ENCODE measurements at regions not wholly inside any gene's neighbourhood (a gene's known extent, or its start where the extent isn't known, plus 50 kb on each side); places are given as distances from the start of the nearest gene placed in this dataset.

DNA sequence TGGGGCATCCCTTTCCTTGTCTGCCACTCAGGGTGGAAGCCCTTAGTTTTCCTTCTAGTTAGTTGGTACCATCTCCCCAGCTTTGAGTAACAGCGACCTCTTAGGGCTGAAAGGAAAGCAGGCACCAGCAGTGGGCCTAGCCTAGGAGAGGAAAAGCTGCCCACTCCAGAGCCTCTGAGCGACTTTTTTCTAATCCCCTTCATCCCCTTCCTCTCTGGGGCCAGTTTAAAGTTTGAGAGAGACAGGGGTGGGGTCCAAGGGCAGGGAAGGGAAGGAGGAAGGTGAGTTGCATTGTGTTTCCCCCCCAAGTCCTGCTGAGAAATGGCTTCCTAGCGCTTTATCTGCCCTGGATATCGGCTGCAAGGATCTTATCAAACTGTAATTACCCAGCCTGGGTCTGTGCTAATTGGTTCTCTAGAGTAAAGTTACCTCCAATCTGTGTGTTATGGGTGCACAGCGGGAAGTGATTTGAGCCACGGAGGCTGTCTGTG, 573.9 kb upstream of the CADM1 start:
- DNase-seq (ENCODE audit: low read depth), result no peak

DNA sequence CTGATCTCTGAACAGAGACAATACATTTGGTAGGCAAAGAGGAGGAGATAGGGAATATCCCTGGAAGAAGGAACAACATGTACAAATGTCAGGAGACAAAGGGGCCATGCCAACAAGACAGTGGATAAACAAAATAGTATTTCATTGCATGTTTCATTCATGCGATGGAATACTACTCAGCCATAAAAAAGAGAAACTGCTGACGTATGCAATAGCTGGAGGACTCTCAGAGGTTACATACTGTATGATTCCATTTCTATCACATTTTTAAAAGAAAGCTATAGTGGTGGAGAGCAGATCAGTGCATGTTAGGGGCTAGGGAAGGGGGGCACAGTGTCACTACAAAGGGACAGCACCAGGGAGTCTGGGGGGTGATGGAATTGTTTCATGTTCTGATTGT, 572.9 kb upstream of the CADM1 start:
- DNase-seq (ENCODE audit: low read depth), result no peak

DNA sequence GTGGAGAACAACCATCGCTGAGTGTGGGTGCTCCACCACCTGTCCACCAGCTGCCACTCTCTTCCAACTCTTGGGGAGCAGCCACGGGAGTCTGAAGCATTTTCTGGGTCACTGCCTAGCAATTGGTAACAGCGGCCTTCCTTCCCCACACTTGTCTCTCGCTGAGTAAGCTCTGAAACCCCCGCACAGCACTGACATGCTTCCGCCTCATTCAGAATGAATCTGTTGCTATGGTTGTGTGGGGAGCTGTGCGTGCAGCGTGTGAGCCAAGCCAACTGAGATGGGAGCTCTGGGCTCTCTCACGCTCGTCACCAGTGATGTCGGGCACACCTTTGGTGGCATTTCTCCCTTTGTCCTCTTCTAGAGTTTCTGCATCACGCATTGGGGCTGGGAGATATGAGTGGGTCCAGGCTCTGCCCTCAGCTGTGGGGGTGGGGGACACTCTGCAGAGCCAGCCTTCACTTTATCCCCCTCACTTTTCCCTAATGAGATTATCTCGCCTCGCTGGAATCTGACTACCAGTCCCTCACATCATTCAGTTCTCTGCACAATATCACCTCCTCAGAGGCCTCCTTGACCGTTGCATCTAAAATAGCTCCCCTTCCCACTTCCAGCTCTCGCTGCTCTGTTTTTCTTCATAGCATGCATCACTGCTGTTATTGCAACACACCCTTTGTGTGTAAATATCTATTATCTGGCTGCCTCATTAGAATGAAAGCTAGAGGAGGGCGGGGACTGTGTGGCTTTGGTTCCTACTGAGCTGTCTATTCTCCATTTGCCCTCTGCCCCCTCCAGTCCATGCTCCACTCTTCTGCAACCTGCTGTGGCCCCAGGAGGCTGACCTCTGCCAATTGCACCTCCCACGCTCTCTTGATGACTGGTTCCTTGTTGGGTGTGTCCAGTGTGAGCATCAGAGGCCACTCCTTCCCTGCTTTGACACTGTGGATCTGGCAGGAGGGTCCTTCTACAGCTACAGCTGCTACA, 569.9 kb upstream of the CADM1 start:
- DNase-seq (ENCODE audit: low read depth), result no peak

DNA sequence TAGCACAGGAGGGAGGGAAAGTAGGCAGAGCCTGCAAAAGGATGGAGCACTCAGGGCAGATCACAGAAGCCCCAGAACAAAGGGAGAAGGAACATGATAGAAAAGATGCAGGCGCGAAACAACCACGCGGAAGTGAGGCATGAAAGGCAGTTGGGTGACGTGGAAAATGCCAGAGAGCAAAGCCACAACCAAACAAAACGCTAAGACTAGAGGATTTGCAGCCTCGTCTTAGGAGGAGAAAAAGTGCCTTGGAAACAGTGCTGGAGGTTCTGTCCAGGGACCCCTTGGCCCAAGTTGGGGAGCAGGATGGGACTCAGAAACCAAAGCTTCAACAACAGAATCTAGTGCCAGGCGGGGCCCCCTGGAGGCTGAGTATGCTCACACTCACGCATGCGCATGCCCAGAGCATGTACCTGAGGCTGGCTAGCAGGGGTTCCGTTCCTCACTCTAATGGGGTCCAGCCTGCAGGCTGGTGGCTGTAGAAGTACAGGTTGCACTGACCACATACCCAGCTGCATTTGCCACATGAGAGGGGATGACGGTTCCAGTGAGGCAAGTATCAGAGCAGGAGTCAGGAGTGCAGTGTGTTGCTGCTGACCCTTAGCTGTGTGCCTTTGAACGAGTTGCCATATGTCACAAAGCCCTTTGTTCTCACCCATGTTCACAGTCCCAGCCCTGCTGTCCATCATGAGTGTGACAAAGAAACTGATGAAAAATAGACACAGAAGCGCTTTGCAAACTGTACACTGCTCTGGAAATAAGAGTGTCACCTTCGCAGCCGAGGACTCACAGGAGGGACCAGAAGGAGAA, 568.6 kb upstream of the CADM1 start:
- no peak for DNase-seq (ENCODE audit: low read depth)

DNA sequence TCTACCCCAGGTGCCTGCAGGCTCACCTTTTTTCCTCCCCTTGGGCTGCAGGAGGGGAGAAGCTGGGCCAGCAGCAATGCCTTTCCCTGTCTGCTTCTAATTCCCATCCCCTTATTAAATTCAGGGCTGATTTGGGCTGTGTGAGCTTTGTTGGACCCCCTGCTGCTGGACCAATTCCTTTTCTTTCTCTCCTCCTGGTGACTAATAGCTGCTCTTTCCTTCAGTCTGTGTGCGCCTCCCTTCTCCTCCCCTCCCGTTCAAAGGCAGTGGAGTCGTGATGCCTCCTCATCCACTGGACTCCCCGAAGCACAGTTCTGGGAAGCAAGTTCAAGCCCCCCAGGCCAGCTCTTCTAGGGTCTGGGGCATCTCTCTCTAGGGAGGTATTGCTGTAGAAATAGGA, 567.9 kb upstream of the CADM1 start:
- DNase-seq (ENCODE audit: low read depth), result no peak

DNA sequence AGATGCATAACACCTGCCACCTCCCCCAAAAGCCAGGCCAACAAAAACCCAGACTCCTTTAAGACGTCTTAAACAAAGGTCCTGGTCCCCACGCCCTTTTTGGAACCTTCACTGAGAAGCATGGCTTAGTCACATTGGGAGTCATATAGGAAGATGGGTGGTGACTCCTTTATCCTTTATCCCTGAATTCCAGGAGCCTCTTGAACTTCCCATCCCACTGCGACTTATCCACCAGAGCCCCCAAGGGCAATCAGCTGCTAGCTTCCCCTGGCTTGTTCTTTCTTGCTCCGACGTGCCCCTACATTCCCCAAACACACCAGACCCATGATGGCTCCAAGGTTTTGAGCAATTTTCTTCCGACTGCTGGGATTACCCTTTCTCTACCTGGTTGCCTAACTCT, 567.0 kb upstream of the CADM1 start:
- no peak for DNase-seq (ENCODE audit: low read depth)

DNA sequence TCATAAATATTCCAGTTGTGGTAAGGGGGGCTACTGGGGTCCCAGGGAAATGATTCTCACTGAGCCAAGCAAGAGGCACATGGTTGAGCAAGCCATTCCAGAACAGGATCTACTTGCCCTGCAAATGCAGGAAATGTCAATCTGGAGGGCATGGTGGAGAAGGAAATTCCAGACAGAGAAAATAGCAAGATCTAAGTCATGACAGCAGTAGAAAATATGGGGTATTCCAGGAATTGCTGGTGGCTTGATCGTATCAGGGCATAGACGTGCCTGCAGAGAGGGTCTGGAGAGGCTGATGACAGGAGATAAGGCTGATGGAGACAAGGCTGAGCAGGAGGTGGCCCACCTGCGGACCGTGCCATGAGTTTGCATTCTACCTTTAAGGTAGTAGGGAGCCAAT, 566.3 kb upstream of the CADM1 start:
- no peak for DNase-seq (ENCODE audit: low read depth)

DNA sequence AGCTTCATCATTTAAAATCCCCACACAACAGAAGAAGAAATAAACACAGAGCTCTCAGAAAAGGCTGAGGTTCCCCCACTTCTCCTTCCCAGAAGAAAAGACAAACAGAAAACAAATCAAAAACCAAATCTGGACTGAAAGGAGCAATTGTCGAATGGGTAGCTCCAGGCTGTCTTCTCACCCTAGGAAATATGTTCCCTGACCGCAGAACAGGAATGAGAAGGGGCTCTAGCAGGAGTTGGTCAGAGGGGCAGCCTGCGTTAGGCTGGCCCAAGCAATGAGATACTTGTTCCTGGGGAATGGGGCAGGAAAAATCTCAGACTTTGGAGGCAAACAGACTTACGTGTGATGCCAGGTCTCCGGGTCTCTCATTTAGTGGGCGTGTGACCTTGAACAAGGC, 562.6 kb upstream of the CADM1 start:
- DNase-seq (ENCODE audit: low read depth), result no peak

DNA sequence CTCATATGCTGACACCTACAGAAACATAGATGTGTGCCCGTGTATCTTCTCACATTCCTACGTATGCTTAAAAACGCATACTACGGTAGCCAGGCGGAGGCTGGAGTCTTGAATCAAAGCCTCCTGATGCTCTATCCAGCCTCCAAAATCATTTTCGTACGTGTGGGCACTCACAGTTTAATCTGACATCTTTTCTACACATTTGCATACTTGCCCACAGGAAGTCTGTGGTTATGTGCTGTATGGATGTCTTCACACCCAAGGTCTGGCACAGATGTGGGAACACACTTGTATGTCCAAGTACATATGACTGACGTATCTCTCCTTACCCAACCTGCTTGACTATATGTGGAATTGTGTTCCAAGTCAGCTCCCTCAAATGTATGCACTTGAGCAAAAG, 561.8 kb upstream of the CADM1 start:
- DNase-seq (ENCODE audit: low read depth), result no peak

DNA sequence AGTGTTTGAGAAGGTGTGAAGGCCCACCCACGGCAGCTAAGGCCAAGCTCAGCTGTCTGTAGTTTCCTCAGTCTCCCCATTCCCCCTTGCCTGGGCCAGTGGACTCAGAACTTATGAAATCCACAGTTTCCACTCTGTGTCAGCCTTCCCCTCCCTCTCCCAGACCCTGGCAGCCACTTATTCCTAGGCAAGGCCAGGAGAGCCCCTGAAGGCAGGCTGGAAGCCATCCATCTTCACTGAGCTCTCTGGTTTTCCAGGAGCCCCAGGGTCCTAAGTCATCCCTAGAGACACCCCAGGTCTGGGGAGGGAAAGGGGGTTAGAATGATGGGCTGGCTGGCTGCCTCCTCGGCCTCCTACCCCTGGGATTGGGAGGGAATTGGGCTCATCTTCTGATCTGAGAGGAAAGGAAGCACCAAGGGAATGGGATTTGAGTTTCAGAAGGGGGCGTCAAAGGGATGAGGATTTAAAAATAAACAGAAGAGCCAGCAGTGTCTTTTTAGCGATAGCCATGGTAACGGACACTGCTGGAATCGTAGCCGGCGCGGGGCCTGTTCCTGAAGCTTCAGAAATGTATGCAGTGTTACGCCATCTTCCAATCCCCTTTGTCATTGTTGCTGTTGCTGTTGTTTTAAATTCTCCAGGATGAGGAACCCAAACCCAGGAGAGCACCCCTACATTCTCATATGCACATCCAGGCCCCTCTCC, 561.1 kb upstream of the CADM1 start:
- no peak for DNase-seq (ENCODE audit: low read depth)

DNA sequence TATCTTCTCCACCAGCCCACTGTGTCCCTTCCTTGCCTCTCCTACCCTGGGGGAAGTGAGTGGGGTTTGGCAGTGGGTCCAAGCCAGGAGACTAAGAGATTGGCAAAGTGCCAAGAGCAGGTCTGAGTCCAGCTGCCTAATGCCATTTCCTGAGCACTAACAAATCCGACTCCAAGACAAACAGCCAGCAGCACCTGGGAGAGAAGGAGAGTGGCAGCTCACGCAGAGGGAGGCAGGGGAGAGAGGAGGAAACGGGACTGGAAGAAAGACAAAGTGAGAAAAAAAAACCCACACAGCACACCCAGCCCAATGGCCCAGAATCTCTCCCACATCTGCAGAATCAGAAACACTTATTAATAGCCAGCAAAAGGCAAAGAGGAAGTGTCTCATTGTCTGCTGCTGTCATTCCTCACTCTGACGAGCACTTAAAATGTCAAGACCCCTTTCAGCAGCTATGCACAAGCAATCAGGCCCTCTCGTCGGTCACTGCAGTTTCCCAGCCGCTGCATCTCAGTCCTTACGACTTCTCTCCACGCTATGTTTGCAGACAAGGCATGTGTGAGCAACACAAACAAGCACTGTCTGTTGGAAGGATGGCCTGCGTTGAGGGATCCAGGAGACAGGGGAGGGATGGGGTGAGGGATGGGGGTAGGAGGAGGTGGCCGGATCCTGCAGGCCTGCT, 558.4 kb upstream of the CADM1 start:
- no peak for DNase-seq (ENCODE audit: low read depth)

DNA sequence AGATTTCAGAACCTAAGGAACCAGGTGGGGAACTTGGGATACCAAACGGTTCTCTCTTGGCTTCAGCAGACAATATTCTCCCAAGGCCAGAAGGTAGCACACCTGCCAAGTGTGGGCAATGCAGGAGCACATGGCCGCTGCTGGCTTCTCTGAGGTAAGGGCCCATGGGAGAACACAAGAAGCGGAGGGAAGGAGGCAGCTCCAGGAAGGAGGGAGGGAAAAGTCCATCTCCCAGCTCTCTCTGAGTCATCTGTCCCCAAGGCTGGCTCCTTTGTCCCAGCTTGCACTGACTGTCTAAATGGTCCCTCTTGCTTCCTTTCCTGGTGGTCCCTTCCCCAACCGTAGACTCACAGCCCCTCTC, 557.9 kb upstream of the CADM1 start:
- no peak for DNase-seq (ENCODE audit: low read depth)

DNA sequence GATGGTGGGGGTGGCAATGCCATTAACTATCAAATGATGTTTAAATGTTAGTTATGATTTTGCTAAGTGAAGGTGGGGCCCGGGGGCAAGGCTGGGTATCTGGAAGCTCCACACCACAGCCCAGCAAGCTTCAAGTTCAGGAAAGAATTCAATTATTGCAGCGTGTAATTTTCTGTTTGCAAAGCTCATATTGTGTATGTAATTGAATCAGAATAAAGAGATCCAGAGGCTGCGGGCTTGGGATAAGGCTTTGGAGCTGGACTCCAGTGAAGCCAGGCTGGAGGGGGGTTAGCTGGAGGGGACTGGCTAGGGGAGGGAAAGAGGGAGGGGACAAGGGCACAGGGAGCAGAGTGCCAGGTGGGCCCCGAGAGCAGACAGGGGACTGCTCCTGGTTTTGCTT, 557.1 kb upstream of the CADM1 start:
- no peak for DNase-seq (ENCODE audit: low read depth)

DNA sequence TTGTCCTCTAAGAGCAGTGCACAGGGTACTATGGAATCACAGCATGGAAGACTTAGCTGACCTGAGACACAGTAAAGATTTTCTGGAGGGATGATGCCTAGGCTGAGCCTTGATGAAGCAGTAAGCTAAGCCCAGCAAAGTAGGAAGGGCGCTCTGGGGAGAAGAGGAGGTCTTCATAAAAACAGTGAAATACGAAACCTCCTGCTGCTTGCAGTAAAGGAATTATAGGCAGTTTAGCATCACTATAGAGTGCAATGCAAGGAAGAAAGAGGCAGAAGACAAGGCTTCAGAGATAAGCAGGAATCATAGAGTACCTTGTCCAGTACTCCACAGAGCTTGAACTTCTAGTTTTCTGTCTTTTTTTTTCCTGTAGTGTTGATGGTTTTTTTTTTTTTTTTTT, 555.7 kb upstream of the CADM1 start:
- no peak for DNase-seq (ENCODE audit: low read depth)

DNA sequence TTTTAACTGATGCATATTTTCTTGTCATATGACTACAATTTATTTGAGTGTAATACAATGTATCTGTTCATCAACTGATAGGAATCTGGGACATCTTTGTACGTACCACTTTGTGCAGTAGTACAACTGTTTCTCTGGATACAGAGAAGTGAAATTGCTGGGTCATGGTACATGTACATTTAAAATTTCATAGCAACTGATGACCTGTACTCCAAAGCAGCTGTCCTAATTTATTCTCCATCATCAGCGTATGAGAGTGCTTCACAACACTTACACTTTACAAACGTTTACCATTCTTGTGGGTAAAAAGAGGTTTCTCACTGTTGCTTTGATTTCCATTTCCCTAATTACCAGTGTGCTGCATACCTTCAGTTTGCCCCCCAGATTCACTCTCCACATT, 552.8 kb upstream of the CADM1 start:
- DNase-seq (ENCODE audit: low read depth), result no peak

DNA sequence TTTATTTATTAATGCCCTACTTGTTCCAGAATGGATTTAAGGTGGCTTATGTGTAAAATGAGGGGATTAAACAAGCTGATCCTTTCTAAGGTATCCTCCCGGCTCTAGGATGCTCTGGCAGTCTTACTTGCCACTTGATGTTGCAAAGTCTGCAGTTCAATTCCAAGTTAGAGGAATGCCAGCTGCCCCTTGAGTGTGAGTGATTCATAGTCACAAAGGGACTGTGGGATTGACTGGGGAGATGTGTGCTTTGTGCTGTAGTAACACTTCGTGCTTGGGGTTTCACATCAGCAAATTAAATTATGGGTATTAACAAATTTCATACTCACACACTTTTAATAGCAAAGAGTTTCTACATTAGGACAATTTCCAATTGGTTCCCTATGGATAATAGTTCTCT, 550.8 kb upstream of the CADM1 start:
- no peak for DNase-seq (ENCODE audit: low read depth)

DNA sequence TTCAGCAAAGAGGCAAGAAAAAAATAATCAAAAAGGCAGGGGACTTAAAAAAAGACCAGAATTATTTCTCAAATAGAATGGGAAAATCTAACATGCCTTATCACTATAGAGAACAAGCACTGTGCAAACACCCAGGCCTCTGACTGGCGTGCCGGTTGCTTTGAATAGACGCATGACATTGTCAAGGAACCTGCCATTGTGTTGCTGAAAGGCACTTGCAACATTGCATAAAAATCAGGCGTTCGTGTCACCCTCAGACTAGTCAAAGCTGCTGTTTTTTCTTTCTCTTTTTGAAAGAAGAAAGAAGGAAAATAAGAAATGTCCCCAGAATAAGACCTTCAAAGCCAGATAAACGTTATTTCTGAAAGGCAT, 549.3 kb upstream of the CADM1 start:
- DNase-seq (ENCODE audit: low read depth), result no peak

DNA sequence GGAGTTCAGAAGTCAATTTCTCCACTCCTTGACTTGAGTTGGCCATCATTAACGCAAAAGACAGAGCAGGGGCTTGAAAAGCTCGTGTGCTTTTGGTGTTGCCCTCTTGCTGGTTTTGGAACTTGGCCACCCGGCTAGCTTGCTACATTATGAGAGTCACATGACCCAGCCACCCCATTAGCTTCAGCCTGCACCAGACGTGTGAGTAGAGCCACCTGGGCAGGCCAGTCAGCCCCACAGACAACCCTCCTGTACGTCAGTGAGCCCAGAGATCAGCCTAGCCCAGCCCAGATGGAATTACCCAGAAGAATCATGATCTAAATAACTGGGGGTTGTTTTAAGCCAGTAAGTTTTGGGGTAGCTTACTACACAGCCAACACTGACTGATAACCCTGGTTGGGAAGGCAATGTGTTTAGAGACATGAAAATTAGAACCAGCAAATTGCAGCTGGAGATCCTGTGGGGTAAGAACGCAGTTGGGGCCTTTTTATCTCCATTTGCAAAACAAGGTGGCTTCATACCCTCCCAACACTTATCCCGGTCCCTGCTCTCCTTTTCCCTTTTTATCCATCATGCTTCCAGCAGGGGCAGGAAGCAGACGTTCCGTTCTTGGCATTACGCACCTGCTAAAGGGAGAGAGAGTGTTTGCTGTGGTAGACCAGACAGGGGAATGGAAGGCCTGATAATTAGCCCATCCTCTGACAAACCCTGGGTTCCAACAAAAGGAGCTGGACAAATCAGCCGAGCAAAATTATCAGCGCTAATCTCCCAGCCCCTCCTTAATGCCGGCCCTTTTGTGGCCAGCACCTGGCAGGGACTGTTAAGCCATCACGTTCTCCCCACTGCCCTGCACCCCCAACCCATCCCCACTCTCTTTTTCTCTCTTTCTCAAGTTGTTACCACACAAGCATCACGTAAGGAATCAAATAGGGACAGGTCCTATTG, 548.7 kb upstream of the CADM1 start:
- DNase-seq (ENCODE audit: low read depth), result no peak

DNA sequence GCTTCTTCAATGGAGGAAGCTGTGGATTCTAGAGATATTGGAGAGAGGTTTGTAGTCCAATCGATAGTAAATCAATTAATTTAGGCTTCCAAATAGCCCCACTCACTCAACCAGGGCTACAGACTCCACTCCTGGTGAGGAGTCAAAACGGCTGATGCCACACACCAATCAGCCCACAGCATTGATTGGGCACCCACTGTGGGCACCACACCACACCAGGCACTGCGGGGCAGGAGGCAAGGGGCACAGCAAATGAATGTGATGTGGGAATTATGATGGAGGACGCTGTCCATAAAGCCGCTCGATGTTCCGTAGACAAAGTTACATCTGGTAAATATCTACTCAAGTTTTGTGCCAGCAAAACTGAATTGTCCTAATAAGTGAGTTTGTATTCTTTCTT, 547.3 kb upstream of the CADM1 start:
- DNase-seq (ENCODE audit: low read depth), result no peak

DNA sequence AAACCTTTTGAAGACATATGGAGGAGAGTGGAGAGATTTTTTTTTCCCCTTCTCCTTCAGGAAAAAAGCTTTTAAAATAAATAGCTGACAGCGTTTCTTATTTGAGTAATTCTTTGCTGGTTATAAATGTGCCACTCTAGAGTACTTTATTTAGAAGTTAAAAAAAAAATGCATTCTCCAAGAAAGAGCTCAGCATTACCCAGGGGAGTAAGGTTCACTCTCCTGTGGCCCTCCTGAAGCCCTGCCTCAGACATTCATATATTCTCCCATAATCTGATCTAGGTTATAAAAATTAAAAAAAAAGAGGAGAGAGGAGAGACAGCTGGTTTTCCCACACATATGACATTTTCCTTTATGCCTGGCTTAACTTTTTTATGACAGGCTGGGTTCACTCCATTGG, 545.2 kb upstream of the CADM1 start:
- DNase-seq (ENCODE audit: low read depth), result no peak

DNA sequence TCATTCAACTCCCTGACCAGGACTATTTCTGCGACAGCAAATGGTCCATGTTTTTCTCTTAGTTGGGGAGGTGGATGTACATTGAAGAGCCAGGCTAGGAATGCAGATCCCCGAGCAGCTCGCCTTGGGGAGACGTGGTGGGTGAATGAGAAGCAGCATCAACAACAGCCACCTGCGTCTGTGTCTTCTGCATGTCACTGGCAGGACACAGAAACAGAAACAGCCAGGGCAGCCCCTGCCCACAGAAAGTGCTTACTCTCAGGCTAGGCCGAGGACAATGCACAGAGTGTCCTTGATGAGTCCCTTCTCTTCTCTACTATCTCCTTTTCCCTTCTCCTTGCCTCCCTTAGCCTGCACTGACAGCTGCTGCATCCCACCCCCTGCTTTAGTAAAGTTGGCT, 541.9 kb upstream of the CADM1 start:
- DNase-seq (ENCODE audit: low read depth), result no peak

Data from activated T-cell treated with anti-CD3 and anti-CD28 coated beads for 24 hours (primary cell).